ENCODE measurements at regions not wholly inside any gene's neighbourhood (a gene's known extent, or its start where the extent isn't known, plus 50 kb on each side); places are given as distances from the start of the nearest gene placed in this dataset.

- no peak for DNase-seq (ENCODE audit: extremely low spot score, unreplicated experiment)
- no peak overlapping the region for H3K4me3 Mint-ChIP-seq (ENCODE audit: unreplicated experiment)
- no peaks in the 10 kb centered on the region for H3K36me3 Mint-ChIP-seq (ENCODE audit: unreplicated experiment)
- no peaks in the 10 kb centered on the region for H3K27me3 Mint-ChIP-seq (ENCODE audit: unreplicated experiment)
- no peak for TF ChIP-seq CTCF (IDR thresholded peaks at IDR 0.05)
- peaks cover 53% of the 10 kb centered on the region for H3K4me1 Mint-ChIP-seq (ENCODE audit: unreplicated experiment)
- no peaks in the 10 kb centered on the region for H3K9me3 Mint-ChIP-seq (ENCODE audit: unreplicated experiment)
- peak overlapping the region; percentile 36 for H3K27ac Mint-ChIP-seq (ENCODE audit: unreplicated experiment)
Measured at GRCh38 chr4:181960384-181960783, 282.8 kb upstream of the TENM3 start.

GRCh38 chr4:181962321-181962720 lies 280.9 kb upstream of the TENM3 start:
- no peak for TF ChIP-seq CTCF (IDR thresholded peaks at IDR 0.05)
- DNase-seq (ENCODE audit: extremely low spot score, unreplicated experiment): no peak
- H3K9me3 Mint-ChIP-seq (ENCODE audit: unreplicated experiment): no peaks in the 10 kb centered on the region
- no peak overlapping the region for H3K4me3 Mint-ChIP-seq (ENCODE audit: unreplicated experiment)
- no peak overlapping the region for H3K27ac Mint-ChIP-seq (ENCODE audit: unreplicated experiment)
- H3K4me1 Mint-ChIP-seq (ENCODE audit: unreplicated experiment): peaks cover 50% of the 10 kb centered on the region
- no peaks in the 10 kb centered on the region for H3K36me3 Mint-ChIP-seq (ENCODE audit: unreplicated experiment)
- H3K27me3 Mint-ChIP-seq (ENCODE audit: unreplicated experiment): no peaks in the 10 kb centered on the region

- Mint-ChIP-seq H3K9me3 (ENCODE audit: unreplicated experiment) (no peaks in the 10 kb centered on the region), H3K27me3 (ENCODE audit: unreplicated experiment) (no peaks in the 10 kb centered on the region), H3K4me3 (ENCODE audit: unreplicated experiment) (no peak overlapping the region), H3K4me1 (ENCODE audit: unreplicated experiment) (peaks cover 34% of the 10 kb centered on the region), H3K27ac (ENCODE audit: unreplicated experiment) (no peak overlapping the region), H3K36me3 (ENCODE audit: unreplicated experiment) (no peaks in the 10 kb centered on the region)
- no peak for DNase-seq (ENCODE audit: extremely low spot score, unreplicated experiment)
- no peak for TF ChIP-seq CTCF (IDR thresholded peaks at IDR 0.05)
Measured at GRCh38 chr4:181964731-181965130, 278.5 kb upstream of the TENM3 start.

- Mint-ChIP-seq H3K9me3 (ENCODE audit: unreplicated experiment) (no peaks in the 10 kb centered on the region), H3K4me3 (ENCODE audit: unreplicated experiment) (no peak overlapping the region), H3K36me3 (ENCODE audit: unreplicated experiment) (no peaks in the 10 kb centered on the region), H3K27me3 (ENCODE audit: unreplicated experiment) (no peaks in the 10 kb centered on the region), H3K4me1 (ENCODE audit: unreplicated experiment) (peaks cover 28% of the 10 kb centered on the region), H3K27ac (ENCODE audit: unreplicated experiment) (peak overlapping the region; percentile 15)
- DNase-seq (ENCODE audit: extremely low spot score, unreplicated experiment): no peak
- TF ChIP-seq CTCF (IDR thresholded peaks at IDR 0.05): no peak
Measured at GRCh38 chr4:181966104-181966551, 277.1 kb upstream of the TENM3 start.

- H3K27me3 Mint-ChIP-seq (ENCODE audit: unreplicated experiment): no peaks in the 10 kb centered on the region
- no peaks in the 10 kb centered on the region for H3K36me3 Mint-ChIP-seq (ENCODE audit: unreplicated experiment)
- no peak for DNase-seq (ENCODE audit: extremely low spot score, unreplicated experiment)
- H3K4me1 Mint-ChIP-seq (ENCODE audit: unreplicated experiment): peaks cover 33% of the 10 kb centered on the region
- H3K4me3 Mint-ChIP-seq (ENCODE audit: unreplicated experiment): no peak overlapping the region
- H3K27ac Mint-ChIP-seq (ENCODE audit: unreplicated experiment): no peak overlapping the region
- H3K9me3 Mint-ChIP-seq (ENCODE audit: unreplicated experiment): no peaks in the 10 kb centered on the region
- TF ChIP-seq CTCF (IDR thresholded peaks at IDR 0.05): no peak
Measured at GRCh38 chr4:181967401-181967800, 275.8 kb upstream of the TENM3 start.

All from osteocyte (in vitro differentiated cells).